D721Med (cell line): ENCODE measurements at regions not wholly inside any gene's neighbourhood (a gene's known extent, or its start where the extent isn't known, plus 50 kb on each side); places are given as distances from the start of the nearest gene placed in this dataset.

Experiments
- DNase-seq: peaks from one replicate; pipeline ENCODE4 v3.0.0; 2011; ENCODE audit warnings: low spot score; ENCODE audit not compliant: insufficient read length
- FAIRE-seq: peaks from 2 replicates; lab custom pipeline; 2011; peaks lifted over from hg19 to GRCh38; lab: Jason Lieb, UNC
- TF ChIP-seq, protein P1 (sequence below): IDR thresholded peaks from 2 replicates; pipeline ENCODE4 v1.5.1; 2012; ENCODE audit warnings: mild to moderate bottlenecking, control low read depth; ENCODE audit not compliant: insufficient read depth; ENCODE audit errors: missing control alignments

DNA sequence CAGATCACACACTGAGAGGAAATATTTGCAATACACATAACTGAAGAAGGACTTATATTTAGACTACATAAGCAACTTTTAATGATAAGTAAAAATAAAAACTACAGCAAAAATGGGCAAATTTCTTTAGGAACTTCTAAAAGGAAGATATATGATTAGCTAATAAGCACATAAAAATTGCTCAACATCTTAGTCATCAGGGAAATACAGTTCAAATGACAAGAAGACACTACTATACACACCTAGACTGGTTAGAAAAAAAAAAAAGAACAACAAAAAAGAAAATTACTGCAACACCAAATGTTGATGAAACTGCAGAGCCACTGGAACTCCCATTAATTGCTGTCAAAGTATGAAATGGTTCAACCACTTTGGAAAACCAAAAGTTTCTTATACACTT is 1247.5 kb upstream of the ACVR2A start:
- no peak for FAIRE-seq
- no peak for DNase-seq
- TF ChIP-seq, protein P1, sequence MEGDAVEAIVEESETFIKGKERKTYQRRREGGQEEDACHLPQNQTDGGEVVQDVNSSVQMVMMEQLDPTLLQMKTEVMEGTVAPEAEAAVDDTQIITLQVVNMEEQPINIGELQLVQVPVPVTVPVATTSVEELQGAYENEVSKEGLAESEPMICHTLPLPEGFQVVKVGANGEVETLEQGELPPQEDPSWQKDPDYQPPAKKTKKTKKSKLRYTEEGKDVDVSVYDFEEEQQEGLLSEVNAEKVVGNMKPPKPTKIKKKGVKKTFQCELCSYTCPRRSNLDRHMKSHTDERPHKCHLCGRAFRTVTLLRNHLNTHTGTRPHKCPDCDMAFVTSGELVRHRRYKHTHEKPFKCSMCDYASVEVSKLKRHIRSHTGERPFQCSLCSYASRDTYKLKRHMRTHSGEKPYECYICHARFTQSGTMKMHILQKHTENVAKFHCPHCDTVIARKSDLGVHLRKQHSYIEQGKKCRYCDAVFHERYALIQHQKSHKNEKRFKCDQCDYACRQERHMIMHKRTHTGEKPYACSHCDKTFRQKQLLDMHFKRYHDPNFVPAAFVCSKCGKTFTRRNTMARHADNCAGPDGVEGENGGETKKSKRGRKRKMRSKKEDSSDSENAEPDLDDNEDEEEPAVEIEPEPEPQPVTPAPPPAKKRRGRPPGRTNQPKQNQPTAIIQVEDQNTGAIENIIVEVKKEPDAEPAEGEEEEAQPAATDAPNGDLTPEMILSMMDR: no peak

DNA sequence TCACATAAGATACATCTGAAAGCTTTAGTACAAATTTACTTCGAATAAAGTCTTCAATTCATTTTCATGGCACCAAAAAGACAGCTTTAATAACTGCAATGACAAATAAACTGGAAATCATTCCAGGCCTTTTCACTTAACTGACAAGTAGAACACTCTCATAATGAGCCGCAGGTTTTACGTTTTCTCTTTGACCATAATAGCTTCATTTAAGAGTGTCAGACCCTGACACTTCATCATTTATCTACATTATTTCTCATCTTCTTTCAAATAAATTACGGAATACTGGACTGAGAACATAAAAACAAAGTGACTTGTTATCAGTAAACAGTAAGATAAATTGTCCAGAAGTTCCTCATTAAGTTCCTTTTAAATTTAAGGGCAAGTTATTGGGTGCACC is 1252.9 kb upstream of the ACVR2A start:
- TF ChIP-seq, protein P1: no peak
- no peak for DNase-seq
- no peak for FAIRE-seq

DNA sequence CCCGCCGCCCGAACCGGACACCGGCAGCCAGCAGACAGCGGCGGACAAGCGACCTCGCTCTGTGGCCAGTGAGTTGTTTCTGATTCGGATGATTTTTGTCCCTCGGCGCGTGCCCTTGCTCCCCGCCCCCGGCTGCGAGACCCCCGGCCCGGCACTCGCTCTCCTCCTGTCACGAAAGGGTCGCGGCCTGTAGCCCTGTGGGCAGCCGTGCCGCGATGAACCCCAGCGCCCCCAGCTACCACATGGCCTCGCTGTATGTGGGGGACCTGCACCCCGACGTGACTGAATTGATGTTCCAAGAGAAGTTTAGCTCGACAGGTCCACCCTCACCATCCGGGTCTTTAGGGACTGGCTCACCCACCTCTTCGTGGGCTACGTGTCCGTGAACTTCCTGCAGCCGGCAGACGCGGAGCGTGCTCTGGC is 1257.5 kb upstream of the ACVR2A start:
- no peak for DNase-seq
- TF ChIP-seq, protein P1: no peak
- FAIRE-seq: no peak

DNA sequence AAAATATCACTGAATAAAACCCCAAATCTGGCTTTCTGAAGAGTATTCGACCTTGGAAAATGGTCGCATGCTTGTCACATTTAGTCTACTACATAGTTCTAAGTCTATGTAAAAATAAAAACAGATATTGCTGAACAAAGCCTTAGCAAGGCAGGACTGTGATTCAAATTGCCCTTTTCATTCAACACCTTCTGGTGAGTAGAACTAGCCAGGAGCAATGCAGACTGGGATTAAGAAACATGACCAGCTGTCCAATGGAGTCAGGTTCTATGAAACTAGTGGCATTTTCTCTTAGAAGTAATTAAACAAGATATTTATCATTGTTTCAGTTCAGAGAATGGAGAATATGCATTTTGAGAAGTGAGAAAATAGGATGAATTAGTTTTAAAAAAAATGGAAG is 1260.5 kb upstream of the ACVR2A start:
- FAIRE-seq: no peak
- DNase-seq: no peak
- TF ChIP-seq, protein P1: no peak

DNA sequence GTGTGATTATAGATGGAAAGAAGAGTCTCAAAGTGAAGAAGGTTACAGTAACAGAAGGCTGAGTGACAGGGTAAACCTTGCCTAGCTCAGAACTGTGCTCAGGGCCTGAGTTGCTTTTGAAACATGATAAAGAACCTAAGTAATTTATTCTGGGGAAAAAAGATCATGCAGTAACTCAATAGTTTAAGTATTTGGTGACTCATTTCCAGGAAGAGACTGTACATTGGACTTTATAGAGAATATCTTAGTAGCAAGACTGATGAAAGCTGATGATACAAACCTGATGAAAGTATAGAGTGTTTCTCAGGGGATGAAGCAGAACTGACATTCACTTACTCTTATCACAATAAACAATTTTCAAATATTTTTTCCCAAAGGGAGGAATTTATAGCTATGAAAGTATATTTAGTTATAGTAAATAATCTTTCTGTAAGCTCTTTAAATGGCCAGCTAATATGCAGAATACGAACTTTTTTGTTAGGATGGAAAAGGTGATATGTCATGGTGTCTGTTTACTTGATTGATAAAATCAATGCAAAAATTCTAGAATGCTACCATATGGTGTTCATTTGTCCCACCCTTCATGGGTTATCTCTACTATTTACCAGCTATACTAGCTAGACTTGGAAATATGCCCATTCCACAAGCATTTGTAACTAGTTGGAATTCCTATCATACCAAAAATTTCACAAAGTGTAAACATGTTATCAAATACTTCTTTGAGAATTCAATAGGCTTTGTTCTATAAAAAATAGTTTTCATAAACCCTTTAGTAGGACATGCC is 1265.5 kb upstream of the ACVR2A start:
- FAIRE-seq (peak; percentile 25), DNase-seq (no peak)
- TF ChIP-seq, protein P1: no peak

DNA sequence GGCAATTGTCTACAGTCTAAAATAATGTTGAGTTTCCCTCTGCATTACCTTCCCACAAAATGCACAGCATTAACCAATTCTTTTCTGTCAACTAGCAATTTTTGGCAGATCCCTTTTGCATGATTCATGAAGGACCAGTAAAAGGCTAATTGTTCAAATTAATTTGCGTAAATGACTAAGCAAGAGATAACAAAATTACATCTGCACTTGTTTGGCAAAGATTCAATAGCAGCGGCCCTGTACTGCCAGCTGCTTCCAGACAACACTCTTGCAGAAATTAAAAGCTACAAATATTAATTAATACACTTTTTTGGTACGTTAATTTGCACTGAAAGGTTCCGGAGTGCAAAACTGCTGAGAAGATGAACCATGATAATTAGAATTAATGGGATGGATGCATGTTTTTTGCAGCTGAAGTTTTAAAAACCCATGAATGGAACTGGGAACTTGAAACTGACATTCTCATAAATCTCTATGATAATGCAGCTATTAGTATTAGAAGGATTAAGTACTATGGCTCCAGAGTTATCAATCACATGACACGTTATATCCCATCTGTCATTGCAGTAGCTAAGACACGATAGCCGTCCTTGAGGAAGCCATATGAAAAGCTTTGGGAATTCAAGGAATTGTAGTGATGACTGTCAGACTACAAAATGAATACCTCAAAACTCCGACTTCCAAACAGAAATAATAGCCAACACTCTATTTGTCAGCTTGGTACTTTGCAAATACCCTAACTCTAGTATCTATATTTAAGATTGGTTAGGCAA is 1268.3 kb upstream of the ACVR2A start:
- DNase-seq: no peak
- TF ChIP-seq, protein P1: no peak
- peak; percentile 98 for FAIRE-seq
